ENCODE measurements at regions not wholly inside any gene's neighbourhood (a gene's known extent, or its start where the extent isn't known, plus 50 kb on each side); places are given as distances from the start of the nearest gene placed in this dataset.

- DNase-seq: no peak
Measured at GRCh38 chr3:190721330-190721729, 141.2 kb downstream of the GMNC start.

- peak; percentile 56 for DNase-seq
Measured at GRCh38 chr3:190718671-190719070, 143.8 kb downstream of the GMNC start.

GRCh38 chr3:190718097-190718496, 144.4 kb downstream of the GMNC start:
- DNase-seq: no peak

- DNase-seq: no peak
Measured at GRCh38 chr3:190716961-190717360, 145.5 kb downstream of the GMNC start.

GRCh38 chr3:190716211-190716610, 146.3 kb downstream of the GMNC start:
- no peak for DNase-seq

- DNase-seq: no peak
Measured at GRCh38 chr3:190710723-190711122, 151.8 kb downstream of the GMNC start.

- DNase-seq: peak; percentile 55
Measured at GRCh38 chr3:190709351-190709773, 153.1 kb downstream of the GMNC start.

All from fibroblast of skin of abdomen (primary cell).